Neuron (in vitro differentiated cells): ENCODE measurements at regions not wholly inside any gene's neighbourhood (a gene's known extent, or its start where the extent isn't known, plus 50 kb on each side); places are given as distances from the start of the nearest gene placed in this dataset.

Experiments used
- H2AFZ ChIP-seq: one replicate; pipeline ENCODE4 v1.6.1; 2013; ENCODE audit warnings: low read depth, mild to moderate bottlenecking, inconsistent platforms, low read length, moderate library complexity
- H3K27me3 ChIP-seq: one replicate; pipeline ENCODE4 v1.6.1; 2013; ENCODE audit warnings: low read length; ENCODE audit not compliant: insufficient read depth
- H3K36me3 ChIP-seq: one replicate; pipeline ENCODE4 v1.6.1; 2013; ENCODE audit warnings: low read length; ENCODE audit not compliant: insufficient read depth
- H3K4me1 ChIP-seq: one replicate; pipeline ENCODE4 v1.6.1; 2013; ENCODE audit warnings: low read length; ENCODE audit not compliant: insufficient read depth
- H3K4me3 ChIP-seq: 2 replicates; pipeline ENCODE4 v1.5.1; 2013; ENCODE audit warnings: mild to moderate bottlenecking, low read length, moderate library complexity
- H3K9me3 ChIP-seq: one replicate; pipeline ENCODE4 v1.6.1; 2013; ENCODE audit warnings: low read length

DNA sequence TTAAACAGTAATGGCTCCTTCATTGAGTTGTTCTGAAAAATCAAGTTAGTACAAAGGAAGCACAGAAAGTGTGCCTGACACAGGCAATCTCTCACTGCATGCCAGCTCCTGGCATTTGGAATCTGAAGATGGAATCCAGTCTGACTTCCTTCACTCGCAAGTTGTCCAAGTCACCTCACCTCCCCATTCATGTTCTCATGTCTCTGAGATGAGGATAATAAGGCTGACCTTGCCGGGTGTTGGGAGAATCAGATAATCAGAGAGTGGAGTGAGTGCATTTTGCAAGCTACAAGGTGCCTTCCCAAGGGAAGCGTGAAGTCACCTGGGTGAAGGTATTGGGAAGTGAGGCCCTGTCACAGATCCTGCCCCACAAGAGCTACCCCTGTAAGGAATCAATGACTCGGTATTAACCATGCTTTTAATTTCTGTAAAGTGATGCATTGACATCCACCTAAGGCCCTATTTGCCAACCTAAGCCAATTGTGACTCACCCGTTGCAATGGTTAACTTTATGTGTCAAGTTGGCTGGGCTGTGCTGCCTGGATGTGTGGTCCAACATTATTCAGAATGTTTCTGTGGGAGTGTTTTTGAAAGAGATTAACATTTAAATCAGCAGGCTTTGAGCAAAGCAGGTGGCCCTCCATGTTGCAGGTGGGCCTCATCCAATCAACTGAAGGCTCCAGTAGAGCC lies 62.5 kb upstream of the TARBP1 start:
- Histone ChIP-seq H3K4me3 (no peak overlapping the region), H3K9me3 (no peaks in the 10 kb centered on the region), H3K4me1 (peaks cover 60% of the 10 kb centered on the region), H2AFZ (no peak overlapping the region), H3K36me3 (no peaks in the 10 kb centered on the region), H3K27me3 (no peaks in the 10 kb centered on the region)

DNA sequence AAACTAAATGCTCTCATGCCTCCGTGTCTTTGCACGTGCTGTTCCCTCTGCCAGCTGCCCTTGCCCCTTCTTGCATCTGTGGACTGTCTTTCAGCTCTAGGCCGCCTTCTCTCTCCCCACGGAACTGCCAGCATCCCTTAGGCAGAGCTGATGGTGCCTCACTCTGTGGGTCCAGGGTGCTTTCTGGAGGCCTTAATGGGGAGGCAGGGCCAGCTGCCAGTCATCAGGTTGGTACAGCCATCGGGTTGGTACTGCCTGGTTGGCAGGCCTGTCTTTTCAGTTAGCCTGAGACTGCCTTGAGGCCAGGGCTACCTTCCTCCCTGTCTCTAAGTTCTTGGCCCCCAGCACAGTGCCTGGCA lies 61.4 kb upstream of the TARBP1 start:
- H3K36me3 ChIP-seq, result no peaks in the 10 kb centered on the region
- no peaks in the 10 kb centered on the region for H3K9me3 ChIP-seq
- H3K27me3 ChIP-seq, result no peaks in the 10 kb centered on the region
- no peak overlapping the region for H3K4me3 ChIP-seq
- H2AFZ ChIP-seq, result no peak overlapping the region
- peaks cover 60% of the 10 kb centered on the region for H3K4me1 ChIP-seq

DNA sequence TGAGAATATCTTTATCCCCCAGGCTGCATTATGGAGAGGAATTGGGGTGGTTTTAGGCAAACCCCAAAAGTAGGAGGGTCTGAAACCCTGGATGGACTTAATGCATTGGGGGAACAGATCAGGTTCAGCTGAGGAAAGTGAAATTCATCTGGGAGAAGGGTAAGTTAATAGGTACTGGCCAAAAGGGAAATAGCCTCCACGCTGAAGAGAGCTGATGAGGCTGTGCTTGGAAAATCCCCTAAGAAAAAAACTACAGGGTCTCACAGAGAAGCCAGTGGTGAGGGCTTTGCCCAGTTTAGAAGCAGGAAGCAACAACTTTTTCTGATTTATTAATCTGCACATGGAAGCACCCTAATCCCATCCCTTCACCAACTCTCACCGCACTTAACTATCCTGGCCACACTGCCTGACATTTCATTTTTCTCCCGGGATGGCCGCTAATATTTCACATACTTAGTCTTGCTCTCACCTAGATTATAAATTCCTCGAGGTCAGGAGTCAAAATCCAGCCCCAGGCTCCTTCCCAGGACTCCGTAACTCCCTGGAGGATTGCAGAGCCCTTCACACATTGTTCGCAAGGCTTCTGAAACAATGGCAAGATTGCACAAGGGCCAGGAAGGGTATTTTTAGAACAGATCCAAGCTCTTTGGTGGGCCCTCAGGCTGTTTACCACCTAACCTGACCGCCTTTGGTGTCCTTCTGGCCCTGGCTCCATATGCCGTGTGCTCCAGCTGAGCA lies 60.9 kb upstream of the TARBP1 start:
- Histone ChIP-seq H3K4me1 (peaks cover 60% of the 10 kb centered on the region), H3K27me3 (no peaks in the 10 kb centered on the region), H3K36me3 (no peaks in the 10 kb centered on the region), H2AFZ (no peak overlapping the region), H3K4me3 (no peak overlapping the region), H3K9me3 (no peaks in the 10 kb centered on the region)

DNA sequence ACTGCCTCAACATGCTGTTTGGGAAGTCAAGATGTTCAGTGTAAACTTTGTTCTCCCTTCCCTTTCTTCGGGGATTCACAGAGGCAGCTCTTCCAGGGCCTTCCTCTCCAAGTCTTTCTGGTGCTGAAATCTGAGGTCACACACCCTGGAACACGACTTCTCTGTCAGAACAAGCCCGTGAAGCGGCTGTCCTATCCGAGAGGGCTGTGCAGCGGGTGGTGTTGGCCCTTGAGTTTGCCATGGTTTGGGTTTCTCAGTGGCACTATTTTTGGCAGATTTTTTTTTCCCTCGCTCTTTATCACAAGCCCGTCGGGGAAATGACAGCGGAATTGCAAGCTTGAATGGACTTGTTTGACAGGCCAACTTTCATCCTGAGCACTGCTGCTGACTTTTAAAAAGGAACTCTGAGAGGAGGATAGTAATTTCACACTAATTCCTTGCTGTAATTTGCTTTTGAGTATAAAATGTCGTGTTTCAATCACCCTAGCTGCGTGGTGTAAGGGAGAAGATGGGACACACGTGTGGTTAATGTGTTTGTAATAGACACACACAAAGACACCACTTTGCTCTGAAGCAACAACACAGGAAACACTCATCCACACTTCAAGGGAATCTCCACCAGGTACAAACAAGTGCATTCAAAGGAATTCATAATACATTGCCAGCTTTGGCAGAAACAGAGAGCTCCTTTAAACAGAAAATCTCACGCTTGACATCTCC lies 60.1 kb upstream of the TARBP1 start:
- H3K4me3 ChIP-seq, result no peak overlapping the region
- H3K9me3 ChIP-seq, result no peaks in the 10 kb centered on the region
- peaks cover 60% of the 10 kb centered on the region for H3K4me1 ChIP-seq
- H3K27me3 ChIP-seq, result no peaks in the 10 kb centered on the region
- no peaks in the 10 kb centered on the region for H3K36me3 ChIP-seq
- no peak overlapping the region for H2AFZ ChIP-seq

DNA sequence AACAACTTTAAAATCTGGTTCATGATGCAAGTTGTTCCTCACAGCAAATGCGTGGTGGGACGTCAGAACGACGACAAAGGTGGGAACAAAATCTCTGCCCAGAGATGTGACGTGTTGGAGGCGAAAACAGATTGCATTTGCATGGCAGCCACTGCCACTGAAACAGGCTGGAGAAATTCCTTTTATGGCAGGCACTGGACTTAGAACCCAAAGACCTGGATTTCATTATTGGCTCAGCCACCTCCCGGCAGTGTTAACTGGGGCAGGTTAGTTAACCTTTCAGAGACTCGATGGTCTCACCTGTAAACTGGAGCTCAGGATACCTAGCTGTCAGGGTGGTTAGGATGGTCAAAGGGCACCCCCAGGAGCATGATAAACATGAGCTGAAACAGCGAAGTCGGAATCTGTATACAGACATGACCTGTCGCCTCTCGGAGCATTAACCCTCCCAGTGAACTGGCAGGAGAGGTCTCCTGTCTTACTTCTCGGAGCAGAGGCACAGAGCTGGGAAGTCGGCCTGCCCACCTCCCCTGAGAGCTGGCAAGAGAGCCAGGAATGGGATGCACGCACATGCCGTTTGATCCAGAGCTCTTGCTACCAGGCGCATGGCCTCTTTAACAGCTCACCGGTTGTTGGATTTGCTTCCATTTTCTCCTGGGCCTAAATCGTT lies 59.2 kb upstream of the TARBP1 start:
- Histone ChIP-seq H3K4me1 (peaks cover 60% of the 10 kb centered on the region), H3K36me3 (no peaks in the 10 kb centered on the region), H2AFZ (no peak overlapping the region), H3K9me3 (no peaks in the 10 kb centered on the region), H3K27me3 (no peaks in the 10 kb centered on the region), H3K4me3 (no peak overlapping the region)

DNA sequence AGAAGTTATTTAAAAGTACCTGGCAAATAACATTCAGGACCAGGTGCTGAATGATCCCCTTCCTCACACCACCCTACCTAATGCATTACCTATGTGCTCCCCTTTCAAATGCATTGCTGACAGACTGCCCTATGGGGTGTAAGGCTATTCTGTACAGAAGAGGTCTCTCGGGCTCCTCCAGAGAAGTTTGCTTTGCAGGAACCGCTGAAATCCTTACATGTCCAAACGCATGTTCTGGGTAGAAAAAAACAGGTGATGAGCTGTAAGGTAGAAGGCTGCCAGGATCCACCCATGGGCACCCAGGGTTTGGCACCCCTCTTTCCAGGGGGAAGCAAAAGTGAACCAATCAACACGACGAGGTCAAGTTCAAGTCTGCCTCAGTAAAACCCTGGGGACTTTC lies 58.3 kb upstream of the TARBP1 start:
- Histone ChIP-seq H3K4me3 (no peak overlapping the region), H3K4me1 (peaks cover 65% of the 10 kb centered on the region), H3K9me3 (no peaks in the 10 kb centered on the region), H3K36me3 (no peaks in the 10 kb centered on the region), H2AFZ (no peak overlapping the region), H3K27me3 (no peaks in the 10 kb centered on the region)

DNA sequence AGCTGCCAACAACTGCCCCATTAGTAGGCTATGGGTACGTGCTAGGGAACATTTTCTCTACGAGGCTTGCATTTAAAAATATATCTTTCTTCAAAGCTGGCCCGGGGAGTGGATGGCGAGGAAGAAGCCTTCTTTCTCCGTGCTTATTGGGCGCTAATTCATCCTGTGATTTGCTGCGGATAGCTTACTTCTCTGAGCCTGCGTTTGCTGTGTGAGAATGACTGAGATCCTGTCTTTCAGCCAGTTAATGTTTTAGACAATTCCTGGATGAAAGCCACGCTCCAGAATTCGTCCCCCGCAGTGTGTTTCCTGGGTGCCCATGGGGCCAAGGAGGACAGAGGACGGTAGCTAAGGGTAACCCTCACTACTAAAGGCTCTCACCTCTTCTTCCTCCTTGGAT lies 57.8 kb upstream of the TARBP1 start:
- no peak overlapping the region for H2AFZ ChIP-seq
- no peaks in the 10 kb centered on the region for H3K27me3 ChIP-seq
- no peaks in the 10 kb centered on the region for H3K36me3 ChIP-seq
- peaks cover 70% of the 10 kb centered on the region for H3K4me1 ChIP-seq
- H3K9me3 ChIP-seq, result no peaks in the 10 kb centered on the region
- H3K4me3 ChIP-seq, result no peak overlapping the region

DNA sequence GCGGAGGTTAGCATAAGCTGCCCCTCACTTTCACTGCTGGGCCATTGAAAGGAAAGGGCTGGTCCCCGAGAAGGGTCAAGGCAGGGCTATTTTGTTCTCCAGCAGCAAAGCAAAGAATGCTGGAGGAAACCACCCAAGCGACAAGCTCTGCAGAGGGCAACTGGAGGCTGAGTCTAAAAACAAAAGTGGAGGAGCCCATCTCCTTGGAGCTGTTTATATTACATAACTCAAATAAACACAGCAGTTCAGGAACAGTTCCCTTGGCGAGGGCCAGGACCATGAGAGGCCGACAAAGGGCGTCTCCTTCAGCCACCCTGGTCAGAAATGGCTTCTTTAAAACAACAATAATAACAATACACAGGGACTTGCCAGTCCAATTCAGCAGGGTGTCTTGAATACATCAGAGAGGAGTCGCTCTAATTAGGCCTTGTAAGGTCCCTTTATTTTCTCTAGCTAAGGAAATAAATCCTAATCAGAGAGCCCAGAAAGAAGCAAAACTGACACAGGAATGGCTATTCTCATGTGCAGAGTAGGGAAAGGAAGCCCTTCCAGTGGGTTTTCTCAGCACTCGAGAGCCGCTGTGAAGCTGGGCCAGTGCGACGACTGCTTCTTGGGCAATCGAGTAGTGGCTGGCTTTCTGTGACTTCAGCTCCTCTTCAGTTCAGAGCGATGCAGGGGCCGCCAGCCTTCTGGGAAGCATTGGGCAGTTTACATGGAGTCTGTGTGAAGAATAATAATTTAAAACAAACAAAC lies 57.0 kb upstream of the TARBP1 start:
- Histone ChIP-seq H3K4me3 (no peak overlapping the region), H3K9me3 (no peaks in the 10 kb centered on the region), H2AFZ (no peak overlapping the region), H3K36me3 (no peaks in the 10 kb centered on the region), H3K4me1 (peaks cover 76% of the 10 kb centered on the region), H3K27me3 (no peaks in the 10 kb centered on the region)

DNA sequence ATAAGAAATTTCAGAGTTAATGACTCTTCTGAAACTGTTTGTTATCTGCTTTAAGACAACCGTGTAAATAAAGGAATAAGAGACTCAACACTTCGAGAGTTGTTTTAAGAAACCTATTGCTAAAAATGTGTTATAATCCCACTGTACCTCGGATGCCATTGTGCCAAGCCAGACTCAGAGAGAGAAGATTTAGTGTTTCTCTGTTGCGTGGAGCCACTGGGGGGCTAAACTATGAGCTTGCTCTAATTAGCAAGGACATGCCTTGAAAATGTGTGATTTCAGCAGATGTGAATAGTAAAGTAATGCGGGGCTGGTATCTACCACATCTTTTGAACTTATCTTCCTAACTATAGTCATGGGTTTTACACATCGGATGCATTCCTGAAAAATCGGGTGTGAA lies 56.2 kb upstream of the TARBP1 start:
- Histone ChIP-seq H3K36me3 (no peaks in the 10 kb centered on the region), H3K9me3 (no peaks in the 10 kb centered on the region), H2AFZ (no peak overlapping the region), H3K4me1 (peaks cover 81% of the 10 kb centered on the region), H3K27me3 (no peaks in the 10 kb centered on the region), H3K4me3 (no peak overlapping the region)

DNA sequence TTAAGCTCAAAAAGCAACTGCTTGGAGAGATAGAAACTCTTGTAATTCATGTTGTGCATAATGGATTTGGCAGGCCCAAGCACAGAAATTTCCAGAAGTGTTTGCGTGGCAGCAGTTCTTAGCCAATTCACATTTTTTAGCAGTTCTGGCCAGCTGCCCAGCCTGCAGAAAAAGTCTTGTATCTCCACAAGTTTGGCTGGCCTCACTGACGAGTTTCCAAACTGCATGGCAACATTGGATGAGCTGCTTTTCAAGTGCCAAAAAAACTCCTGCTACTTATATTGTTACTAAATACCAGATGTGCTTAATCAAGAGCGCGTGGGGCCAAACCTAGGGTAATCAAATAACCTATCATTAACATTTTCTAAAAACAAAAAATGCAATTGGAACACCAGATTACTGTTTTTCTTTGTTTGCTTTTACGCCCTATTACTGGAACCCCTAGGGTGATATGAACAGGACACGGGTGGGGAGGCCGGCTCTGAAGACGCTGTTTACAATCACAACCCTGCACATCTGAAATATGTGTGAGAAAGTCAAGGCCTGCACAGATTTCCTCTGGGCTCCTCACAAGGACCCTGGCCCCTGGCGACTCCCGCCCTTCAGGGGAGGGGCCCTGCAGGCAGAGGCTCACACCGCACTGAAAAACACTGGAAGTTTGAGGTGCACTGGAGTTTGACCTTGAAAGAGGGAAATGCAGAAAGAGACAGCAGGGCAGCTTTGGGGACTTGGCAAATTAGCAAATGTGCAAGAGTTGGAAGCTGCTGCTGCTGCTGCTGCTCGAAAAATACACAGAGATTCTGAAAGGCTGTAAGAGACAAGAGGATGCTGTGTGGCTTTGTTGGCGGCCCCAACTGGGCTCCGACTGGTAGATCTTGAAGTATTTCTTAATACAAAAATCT lies 55.2 kb upstream of the TARBP1 start:
- H3K36me3 ChIP-seq, result no peaks in the 10 kb centered on the region
- H3K4me3 ChIP-seq, result no peak overlapping the region
- no peaks in the 10 kb centered on the region for H3K27me3 ChIP-seq
- no peaks in the 10 kb centered on the region for H3K9me3 ChIP-seq
- H2AFZ ChIP-seq, result no peak overlapping the region
- peaks cover 86% of the 10 kb centered on the region for H3K4me1 ChIP-seq

DNA sequence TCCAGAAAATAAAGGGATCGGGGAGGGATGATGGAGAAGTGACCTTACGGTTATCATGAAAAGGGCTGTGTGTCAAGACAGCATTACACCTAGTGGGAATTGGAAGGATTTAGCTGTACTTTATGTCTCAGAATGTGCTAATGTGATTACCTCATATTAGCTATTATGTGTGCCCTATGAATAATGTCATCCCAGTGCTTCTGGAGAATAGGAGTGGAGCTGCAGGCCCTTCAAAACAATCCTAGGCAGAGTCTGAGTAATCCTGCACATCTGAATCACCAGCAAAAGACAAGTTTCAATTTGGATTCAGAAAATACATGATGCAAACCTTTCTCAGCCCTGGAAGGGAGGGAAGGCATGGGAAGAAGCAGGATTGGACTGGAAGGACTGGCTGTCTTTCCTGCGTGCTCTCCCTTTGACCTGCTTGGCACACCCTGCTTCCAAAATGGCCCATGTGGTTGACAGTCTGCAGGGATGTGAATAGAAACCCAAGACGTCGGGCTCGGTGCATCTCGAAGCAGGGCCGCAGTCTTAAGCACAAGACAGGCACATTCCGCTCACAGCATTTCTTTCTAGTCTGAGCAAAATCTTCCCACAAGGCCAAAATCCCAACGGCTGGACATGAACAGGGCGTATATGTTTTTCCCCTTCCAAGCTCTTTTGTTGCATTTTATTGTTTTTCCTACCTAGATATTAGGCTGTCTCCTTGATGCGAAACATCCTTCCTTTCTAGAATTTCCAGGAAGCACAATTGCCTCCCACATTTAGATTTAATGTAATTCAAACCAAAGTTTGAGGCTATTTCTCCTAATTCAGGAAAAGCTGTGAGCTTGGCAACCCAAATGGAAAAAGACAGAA lies 54.3 kb upstream of the TARBP1 start:
- H2AFZ ChIP-seq, result no peak overlapping the region
- no peaks in the 10 kb centered on the region for H3K9me3 ChIP-seq
- H3K4me3 ChIP-seq, result no peak overlapping the region
- H3K36me3 ChIP-seq, result no peaks in the 10 kb centered on the region
- H3K27me3 ChIP-seq, result no peaks in the 10 kb centered on the region
- peaks cover 85% of the 10 kb centered on the region for H3K4me1 ChIP-seq
